T-helper 2 cell treated with Interferon-gamma antibody and Interleukin-4, amounts not matched to agents 5 μg/mL and 100 μg/mL, for 36 hours (primary cell): ENCODE measurements at regions not wholly inside any gene's neighbourhood (a gene's known extent, or its start where the extent isn't known, plus 50 kb on each side); places are given as distances from the start of the nearest gene placed in this dataset.
"Not testable (repeated sequence)": the region's sequence is repeated elsewhere in the genome, so short reads cannot be mapped to it uniquely, and the experiment has no call there.

Experiments used
- DNase-seq: peaks from one replicate; pipeline ENCODE4 v3.0.0; 2021; ENCODE audit warnings: low spot score
- H3K27ac Mint-ChIP-seq: one replicate; pipeline ENCODE4 v1.8.0; 2021; ENCODE audit warnings: mild to moderate bottlenecking, mixed read lengths
- H3K27me3 Mint-ChIP-seq: one replicate; pipeline ENCODE4 v1.8.0; 2021; ENCODE audit warnings: low read depth, mixed read lengths
- H3K36me3 Mint-ChIP-seq: one replicate; pipeline ENCODE4 v1.8.0; 2021; ENCODE audit warnings: low read depth, mixed read lengths
- H3K4me1 Mint-ChIP-seq: one replicate; pipeline ENCODE4 v1.8.0; 2021; ENCODE audit warnings: low read depth, mixed read lengths
- H3K4me3 Mint-ChIP-seq: one replicate; pipeline ENCODE4 v1.8.0; 2022; ENCODE audit warnings: mild to moderate bottlenecking, moderate library complexity, mixed read lengths
- H3K9me3 Mint-ChIP-seq: one replicate; pipeline ENCODE4 v1.8.0; 2021; ENCODE audit warnings: mixed read lengths

DNA sequence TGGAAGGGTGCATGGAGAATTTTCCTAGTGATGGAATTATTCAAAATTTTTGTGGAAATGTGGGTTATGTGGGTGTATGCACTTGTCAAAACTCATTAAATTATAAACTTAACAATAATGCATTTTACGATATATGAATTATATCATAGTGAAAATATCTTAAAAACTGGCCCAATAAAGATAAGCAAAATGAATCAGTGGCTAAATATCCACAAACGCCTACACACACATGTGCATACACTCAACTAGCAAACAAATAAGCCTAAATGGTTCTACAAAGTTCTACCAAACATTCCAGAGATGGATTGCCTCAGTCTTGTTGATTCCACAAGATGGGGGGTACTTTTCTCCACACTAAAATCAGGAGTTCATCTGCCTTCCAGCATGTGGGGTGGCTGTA is 349.5 kb downstream of the TSHZ3 start:
- DNase-seq: no peak
- no peak overlapping the region for H3K27ac Mint-ChIP-seq

DNA sequence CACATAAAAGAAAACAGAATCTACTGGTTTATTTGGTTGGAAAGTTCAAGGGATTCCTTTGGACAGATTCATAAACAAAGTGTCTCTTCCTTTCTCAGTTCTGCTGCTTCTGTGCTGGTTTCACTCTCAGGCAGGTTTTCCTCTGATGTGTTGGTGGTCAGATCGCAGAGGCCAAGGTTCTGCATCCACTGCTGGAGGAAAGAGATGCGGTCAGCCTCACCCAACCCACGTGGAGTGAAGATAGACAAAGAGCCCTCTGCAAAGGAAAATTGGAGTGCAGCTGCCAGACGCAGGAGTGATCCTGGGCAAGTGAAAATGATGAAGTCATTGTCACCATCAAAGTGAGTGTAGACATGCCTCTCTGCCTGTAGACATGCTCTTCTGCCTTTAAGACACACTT is 352.0 kb downstream of the TSHZ3 start:
- DNase-seq: no peak
- H3K27me3 Mint-ChIP-seq: no peaks in the 10 kb centered on the region
- no peaks in the 10 kb centered on the region for H3K36me3 Mint-ChIP-seq
- no peak overlapping the region for H3K27ac Mint-ChIP-seq
- no peak overlapping the region for H3K4me3 Mint-ChIP-seq
- H3K9me3 Mint-ChIP-seq: no peaks in the 10 kb centered on the region
- H3K4me1 Mint-ChIP-seq: no peaks in the 10 kb centered on the region

More for the DNA sequence above, 349.5 kb downstream of the TSHZ3 start:
- Mint-ChIP-seq H3K9me3 (no peaks in the 10 kb centered on the region), H3K4me1 (no peaks in the 10 kb centered on the region), H3K4me3 (no peak overlapping the region), H3K27me3 (no peaks in the 10 kb centered on the region), H3K36me3 (no peaks in the 10 kb centered on the region)

GRCh38 chr19:30978639-30979038 is 370.6 kb downstream of the TSHZ3 start:
- H3K27me3 Mint-ChIP-seq: no peaks in the 10 kb centered on the region
- no peak overlapping the region for H3K27ac Mint-ChIP-seq
- no peak for DNase-seq
- no peaks in the 10 kb centered on the region for H3K9me3 Mint-ChIP-seq
- no peaks in the 10 kb centered on the region for H3K36me3 Mint-ChIP-seq
- no peaks in the 10 kb centered on the region for H3K4me1 Mint-ChIP-seq
- no peak overlapping the region for H3K4me3 Mint-ChIP-seq

GRCh38 chr19:30969591-30969990 is 379.6 kb downstream of the TSHZ3 start:
- Mint-ChIP-seq H3K27ac (no peak overlapping the region), H3K4me3 (no peak overlapping the region), H3K4me1 (no peaks in the 10 kb centered on the region), H3K36me3 (no peaks in the 10 kb centered on the region), H3K27me3 (no peaks in the 10 kb centered on the region), H3K9me3 (no peaks in the 10 kb centered on the region)
- DNase-seq: no peak

DNA sequence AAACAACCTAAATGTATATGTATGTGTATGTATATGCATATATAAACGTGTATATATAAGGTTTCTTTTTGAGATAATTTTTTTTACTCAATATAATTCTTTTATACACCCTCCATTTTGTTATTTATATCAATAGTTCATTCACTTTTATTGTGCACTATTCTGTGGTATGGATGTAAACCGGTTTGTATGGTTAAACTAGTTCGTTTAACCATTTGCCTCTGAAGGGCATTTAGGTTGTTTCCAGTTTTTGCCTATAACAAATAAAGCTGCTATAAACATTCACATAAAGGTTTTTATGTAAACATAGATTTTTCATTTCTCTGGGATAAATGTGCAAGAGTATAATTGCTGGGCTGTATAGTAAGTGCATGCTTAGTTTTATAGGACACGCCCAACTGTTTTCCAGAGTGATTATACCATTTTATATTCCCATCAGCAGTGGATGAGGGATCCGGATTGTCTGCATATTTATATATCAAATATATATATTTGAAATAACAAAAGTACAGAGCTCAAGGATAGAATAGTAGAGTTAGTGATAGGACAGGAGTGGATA is 380.3 kb downstream of the TSHZ3 start:
- Mint-ChIP-seq H3K4me3 (no peak overlapping the region), H3K4me1 (no peaks in the 10 kb centered on the region), H3K9me3 (no peaks in the 10 kb centered on the region), H3K27me3 (no peaks in the 10 kb centered on the region), H3K36me3 (no peaks in the 10 kb centered on the region), H3K27ac (no peak overlapping the region)
- no peak for DNase-seq

DNA sequence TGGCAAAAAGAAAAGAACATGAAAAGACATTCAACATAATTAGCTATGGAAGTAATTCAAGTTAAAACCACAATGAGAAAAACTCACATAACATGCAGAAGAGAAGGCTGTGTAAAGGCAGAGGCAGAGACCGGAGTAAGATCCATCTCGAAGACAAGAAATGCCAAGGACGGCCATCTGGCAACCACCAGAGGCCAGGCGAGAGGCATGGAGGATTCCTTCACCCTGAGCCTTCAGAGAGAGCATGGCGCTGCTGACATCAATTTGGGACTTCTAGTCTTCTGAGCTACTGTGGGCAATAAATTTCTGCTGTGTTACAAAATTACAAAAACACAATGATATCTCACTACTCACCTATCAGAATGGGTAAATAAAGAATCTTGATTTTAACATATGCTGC is 381.0 kb downstream of the TSHZ3 start:
- no peaks in the 10 kb centered on the region for H3K27me3 Mint-ChIP-seq
- H3K4me3 Mint-ChIP-seq: no peak overlapping the region
- no peaks in the 10 kb centered on the region for H3K36me3 Mint-ChIP-seq
- H3K4me1 Mint-ChIP-seq: no peaks in the 10 kb centered on the region
- DNase-seq: no peak
- peaks cover 3% of the 10 kb centered on the region for H3K9me3 Mint-ChIP-seq
- no peak overlapping the region for H3K27ac Mint-ChIP-seq

DNA sequence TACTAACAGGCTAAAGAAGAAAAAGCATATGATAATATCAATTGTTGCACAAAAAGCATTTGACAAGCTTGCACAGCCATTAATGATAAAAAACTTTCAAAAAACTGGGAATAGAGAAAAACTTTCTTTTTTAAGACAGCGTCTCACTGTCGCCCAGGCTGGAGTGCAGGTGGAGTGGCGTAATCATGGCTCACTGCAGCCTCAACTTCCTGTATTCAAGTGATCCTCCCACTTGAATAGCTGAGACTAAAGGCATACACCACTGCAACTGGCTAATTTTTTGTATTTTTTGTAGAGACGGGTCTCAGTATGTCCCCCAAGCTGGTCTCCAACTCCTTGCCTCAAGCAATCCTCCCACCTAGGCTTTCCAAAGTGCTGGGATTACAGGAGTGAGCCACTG is 382.8 kb downstream of the TSHZ3 start:
- peaks cover 5% of the 10 kb centered on the region for H3K9me3 Mint-ChIP-seq
- H3K4me1 Mint-ChIP-seq: no peaks in the 10 kb centered on the region
- no peak for DNase-seq
- no peak overlapping the region for H3K27ac Mint-ChIP-seq
- no peaks in the 10 kb centered on the region for H3K27me3 Mint-ChIP-seq
- H3K36me3 Mint-ChIP-seq: no peaks in the 10 kb centered on the region
- H3K4me3 Mint-ChIP-seq: no peak overlapping the region

GRCh38 chr19:30959011-30959410 is 390.2 kb downstream of the TSHZ3 start:
- no peaks in the 10 kb centered on the region for H3K4me1 Mint-ChIP-seq
- no peaks in the 10 kb centered on the region for H3K36me3 Mint-ChIP-seq
- no peaks in the 10 kb centered on the region for H3K27me3 Mint-ChIP-seq
- no peak overlapping the region for H3K27ac Mint-ChIP-seq
- H3K9me3 Mint-ChIP-seq: peaks cover 5% of the 10 kb centered on the region
- DNase-seq: no peak
- H3K4me3 Mint-ChIP-seq: no peak overlapping the region

DNA sequence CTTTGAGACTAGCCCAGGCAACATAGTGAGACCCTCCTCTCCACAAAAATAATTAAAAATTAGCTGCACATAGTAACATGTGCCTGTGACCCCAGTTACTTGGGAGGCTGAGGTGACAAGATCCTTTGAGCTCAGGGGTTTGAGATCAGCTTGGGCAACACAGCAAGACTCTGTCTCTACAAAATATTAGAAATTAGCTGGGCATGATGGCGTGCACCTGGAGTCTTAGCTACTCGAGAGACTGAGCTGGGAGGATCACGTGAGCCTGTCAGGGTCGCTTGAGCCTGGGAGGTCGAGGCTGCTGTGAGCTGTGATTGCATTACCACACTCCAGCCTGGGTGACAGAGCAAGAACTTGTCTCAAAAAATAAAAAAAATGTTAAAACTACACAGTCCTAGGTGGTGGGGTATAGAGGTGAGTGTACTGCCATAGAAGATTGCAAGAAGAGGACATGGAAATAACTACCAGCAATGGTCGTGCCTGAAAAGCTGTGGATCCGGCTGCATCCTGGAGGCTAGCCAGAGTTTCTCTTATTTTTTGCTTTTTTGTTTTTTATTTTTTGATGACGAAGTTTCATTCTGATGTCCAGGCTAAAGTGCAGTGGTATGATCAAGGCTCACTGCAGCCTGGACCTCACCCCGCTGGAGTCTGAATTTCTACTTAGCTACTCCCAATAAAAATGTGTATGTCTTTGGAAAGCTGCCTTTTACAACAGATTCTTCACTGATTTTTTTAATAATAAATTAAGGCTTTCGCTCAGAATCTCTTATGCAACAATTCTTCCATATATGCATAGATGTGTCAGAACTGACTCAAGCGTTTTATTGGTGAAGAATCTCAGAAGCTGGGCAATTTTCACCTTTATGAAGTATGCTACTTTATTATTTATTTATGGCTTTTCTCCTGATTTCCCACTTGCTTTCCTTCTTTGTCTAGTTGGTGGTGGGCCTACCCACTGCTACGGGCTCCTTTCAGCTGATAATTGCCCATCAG is 393.8 kb downstream of the TSHZ3 start:
- no peak for DNase-seq
- Mint-ChIP-seq H3K27me3 (no peaks in the 10 kb centered on the region), H3K9me3 (no peaks in the 10 kb centered on the region), H3K4me3 (no peak overlapping the region), H3K36me3 (no peaks in the 10 kb centered on the region), H3K27ac (no peak overlapping the region), H3K4me1 (no peaks in the 10 kb centered on the region)

- H3K4me3 Mint-ChIP-seq, H3K27me3 Mint-ChIP-seq, H3K9me3 Mint-ChIP-seq, H3K36me3 Mint-ChIP-seq, H3K27ac Mint-ChIP-seq, H3K4me1 Mint-ChIP-seq, DNase-seq: not testable (repeated sequence)
Measured at GRCh38 chr19:30944276-30944932, 404.8 kb downstream of the TSHZ3 start.

- no peak for DNase-seq
- H3K27me3 Mint-ChIP-seq: no peaks in the 10 kb centered on the region
- no peaks in the 10 kb centered on the region for H3K36me3 Mint-ChIP-seq
- H3K4me1 Mint-ChIP-seq: no peaks in the 10 kb centered on the region
- H3K9me3 Mint-ChIP-seq: no peaks in the 10 kb centered on the region
- no peak overlapping the region for H3K4me3 Mint-ChIP-seq
- H3K27ac Mint-ChIP-seq: no peak overlapping the region
Measured at GRCh38 chr19:30943101-30943843, 406.0 kb downstream of the TSHZ3 start.

DNA sequence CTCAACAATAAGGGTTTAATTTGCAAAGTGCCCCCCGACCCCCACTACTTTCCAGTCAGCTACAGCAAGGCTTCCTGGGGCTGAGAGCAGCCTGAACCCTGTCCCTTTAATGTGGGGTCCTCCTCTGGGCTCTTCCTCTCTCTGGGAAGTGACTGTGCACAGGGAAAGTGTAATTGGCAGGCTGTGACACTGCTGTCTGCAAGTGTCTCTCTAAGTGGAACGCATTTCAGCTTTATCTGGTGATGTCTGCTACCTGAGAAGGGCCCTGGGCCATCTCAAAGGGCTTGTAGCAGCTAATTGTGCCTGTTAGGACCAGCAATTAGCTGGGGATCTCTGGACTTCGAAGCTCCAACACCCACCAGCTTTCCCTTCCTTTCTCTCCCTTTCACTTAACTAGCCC is 406.6 kb downstream of the TSHZ3 start:
- Mint-ChIP-seq H3K36me3 (no peaks in the 10 kb centered on the region), H3K27me3 (no peaks in the 10 kb centered on the region), H3K9me3 (no peaks in the 10 kb centered on the region), H3K4me1 (no peaks in the 10 kb centered on the region), H3K4me3 (no peak overlapping the region), H3K27ac (no peak overlapping the region)
- no peak for DNase-seq

DNA sequence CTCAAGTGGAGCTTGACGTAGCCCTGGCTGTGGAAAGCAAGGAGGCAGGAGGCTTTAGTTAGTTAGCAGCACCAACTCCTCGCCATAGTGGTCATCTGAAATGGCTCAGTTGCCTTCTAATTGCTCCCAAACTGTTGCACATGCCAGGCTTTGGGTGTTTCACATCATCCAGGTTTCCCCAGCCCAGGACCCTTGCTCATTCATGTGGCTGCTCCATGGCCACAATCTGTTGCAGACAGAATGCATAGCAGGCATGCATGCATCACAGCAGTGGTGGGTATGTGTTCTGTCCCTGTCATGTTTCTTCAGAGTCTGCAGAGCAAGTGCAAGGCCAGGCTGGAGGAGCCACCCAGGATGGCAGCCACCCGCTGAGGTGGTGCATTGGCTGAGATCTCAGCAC is 407.6 kb downstream of the TSHZ3 start:
- Mint-ChIP-seq H3K9me3 (no peaks in the 10 kb centered on the region), H3K27me3 (no peaks in the 10 kb centered on the region), H3K4me1 (no peaks in the 10 kb centered on the region), H3K4me3 (no peak overlapping the region), H3K36me3 (no peaks in the 10 kb centered on the region), H3K27ac (no peak overlapping the region)
- no peak for DNase-seq

DNA sequence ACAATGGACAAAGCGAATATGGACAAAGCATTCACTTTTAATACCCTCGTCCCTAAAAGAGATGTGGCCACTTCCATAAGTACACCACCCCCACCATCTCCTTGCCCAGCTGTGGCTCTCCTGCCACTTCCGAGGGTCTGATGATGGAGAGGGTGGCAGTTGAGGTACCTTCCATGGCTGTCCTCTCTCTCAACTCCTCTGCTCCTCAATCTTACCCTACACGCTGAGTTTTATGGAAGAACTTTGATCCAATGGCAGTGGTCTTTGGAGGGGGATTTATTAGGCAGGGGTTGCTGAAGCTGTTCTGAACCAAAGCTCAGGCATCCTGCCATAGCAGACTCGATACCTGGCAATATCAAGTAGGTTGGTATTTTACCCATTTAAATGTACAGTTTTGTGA is 413.0 kb downstream of the TSHZ3 start:
- H3K9me3 Mint-ChIP-seq: no peaks in the 10 kb centered on the region
- no peaks in the 10 kb centered on the region for H3K27me3 Mint-ChIP-seq
- H3K36me3 Mint-ChIP-seq: no peaks in the 10 kb centered on the region
- no peak overlapping the region for H3K27ac Mint-ChIP-seq
- no peak overlapping the region for H3K4me3 Mint-ChIP-seq
- H3K4me1 Mint-ChIP-seq: no peaks in the 10 kb centered on the region
- no peak for DNase-seq
